ENCODE measurements at regions not wholly inside any gene's neighbourhood (a gene's known extent, or its start where the extent isn't known, plus 50 kb on each side); places are given as distances from the start of the nearest gene placed in this dataset.
A peak's percentile ranks its signal among the peaks of the same experiment; 100 is the strongest.
"Not testable (repeated sequence)": the region's sequence is repeated elsewhere in the genome, so short reads cannot be mapped to it uniquely, and the experiment has no call there.

- TF ChIP-seq, protein P1, sequence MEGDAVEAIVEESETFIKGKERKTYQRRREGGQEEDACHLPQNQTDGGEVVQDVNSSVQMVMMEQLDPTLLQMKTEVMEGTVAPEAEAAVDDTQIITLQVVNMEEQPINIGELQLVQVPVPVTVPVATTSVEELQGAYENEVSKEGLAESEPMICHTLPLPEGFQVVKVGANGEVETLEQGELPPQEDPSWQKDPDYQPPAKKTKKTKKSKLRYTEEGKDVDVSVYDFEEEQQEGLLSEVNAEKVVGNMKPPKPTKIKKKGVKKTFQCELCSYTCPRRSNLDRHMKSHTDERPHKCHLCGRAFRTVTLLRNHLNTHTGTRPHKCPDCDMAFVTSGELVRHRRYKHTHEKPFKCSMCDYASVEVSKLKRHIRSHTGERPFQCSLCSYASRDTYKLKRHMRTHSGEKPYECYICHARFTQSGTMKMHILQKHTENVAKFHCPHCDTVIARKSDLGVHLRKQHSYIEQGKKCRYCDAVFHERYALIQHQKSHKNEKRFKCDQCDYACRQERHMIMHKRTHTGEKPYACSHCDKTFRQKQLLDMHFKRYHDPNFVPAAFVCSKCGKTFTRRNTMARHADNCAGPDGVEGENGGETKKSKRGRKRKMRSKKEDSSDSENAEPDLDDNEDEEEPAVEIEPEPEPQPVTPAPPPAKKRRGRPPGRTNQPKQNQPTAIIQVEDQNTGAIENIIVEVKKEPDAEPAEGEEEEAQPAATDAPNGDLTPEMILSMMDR (conservative IDR thresholded peaks at IDR 0.05; ENCODE audit: low read length): no peak
- peak; percentile 86 for DNase-seq (ENCODE audit: low read depth)
- no peak overlapping the region for H3K4me3 ChIP-seq (ENCODE audit: low read length)
Measured at GRCh38 chr3:143901105-143901504, 52.8 kb upstream of the SLC9A9 start.

DNA sequence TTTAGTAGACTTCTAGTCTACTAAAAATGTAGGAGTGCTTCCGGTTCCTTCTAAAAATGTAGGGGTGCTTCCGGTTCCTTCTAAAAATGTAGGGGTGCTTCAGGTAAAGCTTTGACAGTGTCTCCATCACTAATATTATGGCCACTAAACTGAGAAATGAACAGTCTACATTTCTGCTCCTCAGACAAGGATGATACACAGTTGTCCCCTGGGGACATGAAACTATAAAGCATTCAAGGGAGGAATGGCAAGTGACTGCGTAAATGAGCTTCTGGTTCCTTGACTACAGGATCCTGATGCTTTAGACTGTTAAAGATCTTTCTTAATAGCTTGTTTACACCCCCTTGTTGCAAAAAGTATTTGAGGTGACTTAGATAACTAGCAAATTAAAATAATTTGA lies 53.9 kb upstream of the SLC9A9 start:
- H3K4me3 ChIP-seq (ENCODE audit: low read length): no peak overlapping the region
- TF ChIP-seq, protein P1 (conservative IDR thresholded peaks at IDR 0.05; ENCODE audit: low read length): no peak
- no peak for DNase-seq (ENCODE audit: low read depth)

GRCh38 chr3:143910756-143911155 lies 60.9 kb upstream of the DIPK2A start:
- H3K4me3 ChIP-seq (ENCODE audit: low read length): no peak overlapping the region
- DNase-seq (ENCODE audit: low read depth): no peak
- TF ChIP-seq, protein P1 (conservative IDR thresholded peaks at IDR 0.05; ENCODE audit: low read length): no peak

DNA sequence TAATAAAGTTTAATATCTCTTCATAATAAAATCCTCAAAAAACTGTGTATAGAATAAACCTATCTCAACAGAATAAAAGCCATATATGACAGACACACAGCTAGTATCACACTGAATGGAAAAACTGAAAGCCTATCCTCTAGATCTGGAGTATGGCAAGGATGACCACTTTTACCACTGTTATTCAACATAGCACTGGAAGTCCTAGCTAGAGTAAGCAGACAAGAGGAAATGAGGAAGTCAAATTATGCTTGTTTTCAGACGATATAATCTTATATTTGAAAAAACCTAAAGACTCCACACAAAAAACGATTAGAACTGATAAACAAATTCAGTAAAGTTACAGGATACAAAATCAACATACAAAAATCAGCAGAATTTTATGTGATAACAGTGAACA lies 57.4 kb upstream of the DIPK2A start:
- no peak for DNase-seq (ENCODE audit: low read depth)
- TF ChIP-seq, protein P1 (conservative IDR thresholded peaks at IDR 0.05; ENCODE audit: low read length): no peak
- no peak overlapping the region for H3K4me3 ChIP-seq (ENCODE audit: low read length)

DNA sequence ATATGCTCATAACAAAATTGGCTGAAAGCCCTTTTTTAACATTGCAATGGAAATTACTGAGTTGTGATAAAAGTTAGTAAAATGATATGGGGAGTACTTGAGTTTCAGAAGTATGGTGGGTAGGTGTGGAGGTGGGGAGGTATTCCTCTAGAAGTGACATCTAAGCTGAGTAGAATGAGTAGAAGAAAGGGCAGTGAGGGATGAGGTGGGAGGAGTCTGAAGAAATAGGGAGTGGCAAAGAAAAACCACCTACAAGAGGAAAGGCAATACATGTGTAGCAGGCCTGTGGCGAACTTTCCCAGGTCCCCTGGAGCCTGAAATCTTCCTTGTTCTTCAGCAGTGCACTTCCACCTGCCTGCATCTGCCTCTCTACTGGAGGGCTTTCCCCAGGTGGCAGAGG lies 52.8 kb upstream of the DIPK2A start:
- no peak for DNase-seq (ENCODE audit: low read depth)
- TF ChIP-seq, protein P1 (conservative IDR thresholded peaks at IDR 0.05; ENCODE audit: low read length): no peak
- no peak overlapping the region for H3K4me3 ChIP-seq (ENCODE audit: low read length)

GRCh38 chr3:143921176-143921575 lies 50.4 kb upstream of the DIPK2A start:
- not testable (repeated sequence) for H3K4me3 ChIP-seq (ENCODE audit: low read length); DNase-seq (ENCODE audit: low read depth)
